H9 (cell line): ENCODE measurements at regions not wholly inside any gene's neighbourhood (a gene's known extent, or its start where the extent isn't known, plus 50 kb on each side); places are given as distances from the start of the nearest gene placed in this dataset.

Experiments used
- DNase-seq: peaks from one replicate; pipeline ENCODE4 v3.0.0-alpha.2; 2017
- H2AFZ ChIP-seq: one replicate; pipeline ENCODE4 v1.6.1; 2013; ENCODE audit warnings: mild to moderate bottlenecking, low read length, control low read depth, moderate library complexity
- H2AK5ac ChIP-seq: 2 replicates; pipeline ENCODE4 v1.6.1; 2013; ENCODE audit warnings: low read length, control low read depth, mixed read lengths; ENCODE audit not compliant: insufficient read length
- H2BK120ac ChIP-seq: one replicate; pipeline ENCODE4 v1.6.1; 2013; ENCODE audit warnings: low read depth, mild to moderate bottlenecking, low read length, control low read depth, inconsistent platforms; ENCODE audit not compliant: poor library complexity, severe bottlenecking
- H2BK12ac ChIP-seq: 2 replicates; pipeline ENCODE4 v1.6.1; 2013; ENCODE audit warnings: low read length, control low read depth, mixed read lengths, low read depth; ENCODE audit not compliant: insufficient read length
- H2BK15ac ChIP-seq: 2 replicates; pipeline ENCODE4 v1.6.1; 2013; ENCODE audit warnings: low read depth, low read length, control low read depth
- H2BK20ac ChIP-seq: one replicate; pipeline ENCODE4 v1.6.1; 2013; ENCODE audit warnings: low read depth, mild to moderate bottlenecking, low read length, control low read depth, inconsistent platforms; ENCODE audit not compliant: poor library complexity, severe bottlenecking
- H2BK5ac ChIP-seq: 2 replicates; pipeline ENCODE4 v1.6.1; 2013; ENCODE audit warnings: low read length, control low read depth, mixed read lengths; ENCODE audit not compliant: insufficient read length
- H3K14ac ChIP-seq: 2 replicates; pipeline ENCODE4 v1.6.1; 2013; ENCODE audit warnings: low read length, control low read depth; ENCODE audit not compliant: insufficient read depth
- H3K18ac ChIP-seq: 2 replicates; pipeline ENCODE4 v1.6.1; 2013; ENCODE audit warnings: low read depth, mild to moderate bottlenecking, mixed read lengths, low read length, control low read depth; ENCODE audit not compliant: insufficient read length
- H3K23ac ChIP-seq: 2 replicates; pipeline ENCODE4 v1.6.1; 2013; ENCODE audit warnings: low read length, control low read depth, mixed read lengths, low read depth; ENCODE audit not compliant: insufficient read length
- H3K23me2 ChIP-seq: 2 replicates; pipeline ENCODE4 v1.6.1; 2013; ENCODE audit warnings: low read depth, mild to moderate bottlenecking, mixed read lengths, low read length, control low read depth; ENCODE audit not compliant: insufficient read length, poor library complexity, severe bottlenecking
- H3K27ac ChIP-seq: 2 replicates; pipeline ENCODE4 v1.5.1; 2013; ENCODE audit warnings: low read length, control low read depth, mixed read lengths, low read depth; ENCODE audit not compliant: insufficient read length
- H3K27me3 ChIP-seq: 2 replicates; pipeline ENCODE4 v1.6.1; 2013; ENCODE audit warnings: low read length, control low read depth, inconsistent platforms; ENCODE audit not compliant: insufficient read depth
- H3K4ac ChIP-seq: 2 replicates; pipeline ENCODE4 v1.6.1; 2013; ENCODE audit warnings: low read depth, mild to moderate bottlenecking, control low read depth, inconsistent platforms, low read length, moderate library complexity
- H3K4me1 ChIP-seq: 2 replicates; pipeline ENCODE4 v1.6.1; 2013; ENCODE audit warnings: low read length, control low read depth, inconsistent platforms; ENCODE audit not compliant: insufficient read depth
- H3K4me2 ChIP-seq: 2 replicates; pipeline ENCODE4 v1.6.1; 2013; ENCODE audit warnings: low read length, control low read depth, mixed read lengths; ENCODE audit not compliant: insufficient read length, insufficient read depth
- H3K56ac ChIP-seq: 2 replicates; pipeline ENCODE4 v1.6.1; 2013; ENCODE audit warnings: low read depth, mild to moderate bottlenecking, mixed read lengths, low read length, control low read depth; ENCODE audit not compliant: insufficient read length
- H3K79me1 ChIP-seq: 2 replicates; pipeline ENCODE4 v1.6.1; 2013; ENCODE audit warnings: low read depth, mild to moderate bottlenecking, moderate library complexity, low read length, control low read depth, inconsistent platforms; ENCODE audit not compliant: insufficient read depth, poor library complexity, severe bottlenecking
- H3K79me2 ChIP-seq: 2 replicates; pipeline ENCODE4 v1.6.1; 2013; ENCODE audit warnings: low read length, control low read depth, inconsistent platforms; ENCODE audit not compliant: insufficient read depth
- H3K9ac ChIP-seq: 2 replicates; pipeline ENCODE4 v1.6.1; 2013; ENCODE audit warnings: low read length, control low read depth, mixed read lengths; ENCODE audit not compliant: insufficient read length; ENCODE audit errors: extremely low read depth
- H3K9me3 ChIP-seq: one replicate; pipeline ENCODE4 v1.6.1; 2013; ENCODE audit warnings: low read depth, low read length, inconsistent platforms; ENCODE audit not compliant: control insufficient read depth
- H3T11ph ChIP-seq: one replicate; pipeline ENCODE4 v1.6.1; 2013; ENCODE audit warnings: mild to moderate bottlenecking, low read length, control low read depth, inconsistent platforms
- H4K20me1 ChIP-seq: one replicate; pipeline ENCODE4 v1.6.1; 2013; ENCODE audit not compliant: control insufficient read depth, insufficient read length, insufficient read depth
- H4K5ac ChIP-seq: 2 replicates; pipeline ENCODE4 v1.6.1; 2013; ENCODE audit warnings: low read depth, mild to moderate bottlenecking, mixed read lengths, low read length, control low read depth; ENCODE audit not compliant: insufficient read length
- H4K8ac ChIP-seq: replicated peaks from 2 replicates; pipeline ENCODE4 v1.6.1; 2013; ENCODE audit warnings: low read length, control low read depth, mixed read lengths, low read depth; ENCODE audit not compliant: insufficient read length
- H4K91ac ChIP-seq: 2 replicates; pipeline ENCODE4 v1.6.1; 2013; ENCODE audit warnings: low read depth, mild to moderate bottlenecking, moderate library complexity, mixed read lengths, low read length, control low read depth; ENCODE audit not compliant: insufficient read length
- H3K27ac Mint-ChIP-seq, 3 experiments: 2 replicates in 2 of 3; 3 replicates in 1 of 3; pipeline ENCODE4 v1.8.0; 2020 to 2021; ENCODE audit warnings: mixed read lengths in 3 of 3, mild to moderate bottlenecking in 1 of 3, moderate library complexity in 1 of 3
- H3K27me3 Mint-ChIP-seq: 2 replicates; pipeline ENCODE4 v1.8.0; 2021; ENCODE audit warnings: low read depth, mild to moderate bottlenecking, moderate library complexity, mixed read lengths
- H3K36me3 Mint-ChIP-seq, 3 experiments: 2 replicates in 2 of 3; 3 replicates in 1 of 3; pipeline ENCODE4 v1.8.0; 2020 to 2021; ENCODE audit warnings: low read depth in 3 of 3, mixed read lengths in 3 of 3; ENCODE audit not compliant: insufficient read depth in 1 of 3
- H3K4me1 Mint-ChIP-seq, 2 experiments: 2 replicates each; pipeline ENCODE4 v1.8.0; 2020; ENCODE audit warnings: mixed read lengths in 2 of 2
- H3K4me3 Mint-ChIP-seq, 2 experiments: 2 replicates in 1 of 2; 3 replicates in 1 of 2; pipeline ENCODE4 v1.8.0; 2020 to 2021; ENCODE audit warnings: mild to moderate bottlenecking in 2 of 2, mixed read lengths in 2 of 2, moderate library complexity in 1 of 2
- H3K9me3 Mint-ChIP-seq, 2 experiments: 2 replicates in 1 of 2; 3 replicates in 1 of 2; pipeline ENCODE4 v1.8.0; 2020; ENCODE audit warnings: mild to moderate bottlenecking in 2 of 2, mixed read lengths in 2 of 2, moderate library complexity in 1 of 2
- WGBS: extraction: QIAGEN DNeasy Blood & Tissue Kit; methylation state at CpG from one replicate; pipeline ENCODE4 v1.1.7; 2013; ENCODE audit warnings: missing lambda C conversion rate, low lambda C conversion rate, mixed read lengths; ENCODE audit not compliant: insufficient read length; ENCODE audit errors: extremely low coverage; 5-methylcytosine and 5-hydroxymethylcytosine counted together
- TF ChIP-seq, protein P1 (sequence below): fragments of 200-600 bp; sonication (generic); conservative IDR thresholded peaks from 3 replicates; pipeline ENCODE4 v1.8.0; 2021; ENCODE audit warnings: antibody characterized with exemption, mild to moderate bottlenecking

GRCh38 chr2:52539026-52539970 lies 1228.3 kb upstream of the CHAC2 start:
- H4K91ac ChIP-seq = no peak overlapping the region
- no peak overlapping the region for H3K27ac ChIP-seq
- H3K18ac ChIP-seq = no peak overlapping the region
- H4K20me1 ChIP-seq = no peaks in the 10 kb centered on the region
- no peak overlapping the region for H2BK120ac ChIP-seq
- H3K14ac ChIP-seq = no peak overlapping the region
- no peaks in the 10 kb centered on the region for H3K23me2 ChIP-seq
- no peaks in the 10 kb centered on the region for H3K27me3 Mint-ChIP-seq
- no peak for DNase-seq
- H2BK12ac ChIP-seq = no peak overlapping the region
- no peaks in the 10 kb centered on the region for H3K9me3 Mint-ChIP-seq
- no peaks in the 10 kb centered on the region for H3K79me2 ChIP-seq
- no peak overlapping the region for H2BK5ac ChIP-seq
- no CpG with 5 or more reads among the region's 6 CpGs for WGBS
- H2BK20ac ChIP-seq = no peak overlapping the region
- H3K4me3 Mint-ChIP-seq = no peak overlapping the region
- TF ChIP-seq, protein P1, sequence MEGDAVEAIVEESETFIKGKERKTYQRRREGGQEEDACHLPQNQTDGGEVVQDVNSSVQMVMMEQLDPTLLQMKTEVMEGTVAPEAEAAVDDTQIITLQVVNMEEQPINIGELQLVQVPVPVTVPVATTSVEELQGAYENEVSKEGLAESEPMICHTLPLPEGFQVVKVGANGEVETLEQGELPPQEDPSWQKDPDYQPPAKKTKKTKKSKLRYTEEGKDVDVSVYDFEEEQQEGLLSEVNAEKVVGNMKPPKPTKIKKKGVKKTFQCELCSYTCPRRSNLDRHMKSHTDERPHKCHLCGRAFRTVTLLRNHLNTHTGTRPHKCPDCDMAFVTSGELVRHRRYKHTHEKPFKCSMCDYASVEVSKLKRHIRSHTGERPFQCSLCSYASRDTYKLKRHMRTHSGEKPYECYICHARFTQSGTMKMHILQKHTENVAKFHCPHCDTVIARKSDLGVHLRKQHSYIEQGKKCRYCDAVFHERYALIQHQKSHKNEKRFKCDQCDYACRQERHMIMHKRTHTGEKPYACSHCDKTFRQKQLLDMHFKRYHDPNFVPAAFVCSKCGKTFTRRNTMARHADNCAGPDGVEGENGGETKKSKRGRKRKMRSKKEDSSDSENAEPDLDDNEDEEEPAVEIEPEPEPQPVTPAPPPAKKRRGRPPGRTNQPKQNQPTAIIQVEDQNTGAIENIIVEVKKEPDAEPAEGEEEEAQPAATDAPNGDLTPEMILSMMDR = no peak
- no peak overlapping the region for H2BK15ac ChIP-seq
- no peaks in the 10 kb centered on the region for H3K36me3 Mint-ChIP-seq
- H4K5ac ChIP-seq = no peak overlapping the region
- no peak overlapping the region for H2AFZ ChIP-seq
- H3K4me1 ChIP-seq = no peaks in the 10 kb centered on the region
- peaks cover 0 to 2% of the 10 kb centered on the region in 2 experiments; a peak in 1 of 4 replicates for H3K4me1 Mint-ChIP-seq
- H3K27ac Mint-ChIP-seq = peak overlapping the region in 1 of 3 experiments; percentile 13; a peak in 1 of 7 replicates
- no peak overlapping the region for H3K4ac ChIP-seq
- H3K9me3 ChIP-seq = no peaks in the 10 kb centered on the region
- no peak overlapping the region for H2AK5ac ChIP-seq
- no peak overlapping the region for H3K23ac ChIP-seq
- no peak overlapping the region for H3K4me2 ChIP-seq
- H3K79me1 ChIP-seq = no peaks in the 10 kb centered on the region
- no peak overlapping the region for H3T11ph ChIP-seq
- no peak overlapping the region for H4K8ac ChIP-seq
- no peak overlapping the region for H3K56ac ChIP-seq
- H3K9ac ChIP-seq = no peak overlapping the region
- no peaks in the 10 kb centered on the region for H3K27me3 ChIP-seq
